ENCODE measurements at regions not wholly inside any gene's neighbourhood (a gene's known extent, or its start where the extent isn't known, plus 50 kb on each side); places are given as distances from the start of the nearest gene placed in this dataset.

DNA sequence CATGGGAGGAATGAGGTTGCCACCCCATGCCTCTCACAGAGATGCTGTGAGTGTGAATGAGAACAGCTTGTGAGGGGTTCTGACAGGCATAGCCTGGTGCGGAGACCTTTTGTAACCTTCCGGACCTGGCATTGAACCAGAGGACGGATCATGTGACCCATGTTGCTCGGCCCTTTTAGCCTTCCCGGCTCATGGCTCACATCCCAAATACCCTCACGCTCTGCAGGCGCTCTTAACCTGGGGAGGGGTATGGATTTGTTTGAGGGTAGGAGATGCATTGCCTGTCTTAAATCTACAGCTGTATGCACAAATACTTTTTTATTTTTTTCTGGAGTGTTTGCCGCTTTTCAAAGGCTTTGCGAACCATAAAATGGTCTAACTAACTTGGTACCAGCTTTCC, 102.4 kb upstream of the CRHR1 start:
- no peak for TF ChIP-seq SIN3A (IDR thresholded peaks at IDR 0.05; ENCODE audit: borderline replicate concordance, insufficient read depth, low read length)
- no peak for TF ChIP-seq POLR2AphosphoS5 (IDR thresholded peaks at IDR 0.05; ENCODE audit: low read depth, low read length)
- TF ChIP-seq, protein P1, sequence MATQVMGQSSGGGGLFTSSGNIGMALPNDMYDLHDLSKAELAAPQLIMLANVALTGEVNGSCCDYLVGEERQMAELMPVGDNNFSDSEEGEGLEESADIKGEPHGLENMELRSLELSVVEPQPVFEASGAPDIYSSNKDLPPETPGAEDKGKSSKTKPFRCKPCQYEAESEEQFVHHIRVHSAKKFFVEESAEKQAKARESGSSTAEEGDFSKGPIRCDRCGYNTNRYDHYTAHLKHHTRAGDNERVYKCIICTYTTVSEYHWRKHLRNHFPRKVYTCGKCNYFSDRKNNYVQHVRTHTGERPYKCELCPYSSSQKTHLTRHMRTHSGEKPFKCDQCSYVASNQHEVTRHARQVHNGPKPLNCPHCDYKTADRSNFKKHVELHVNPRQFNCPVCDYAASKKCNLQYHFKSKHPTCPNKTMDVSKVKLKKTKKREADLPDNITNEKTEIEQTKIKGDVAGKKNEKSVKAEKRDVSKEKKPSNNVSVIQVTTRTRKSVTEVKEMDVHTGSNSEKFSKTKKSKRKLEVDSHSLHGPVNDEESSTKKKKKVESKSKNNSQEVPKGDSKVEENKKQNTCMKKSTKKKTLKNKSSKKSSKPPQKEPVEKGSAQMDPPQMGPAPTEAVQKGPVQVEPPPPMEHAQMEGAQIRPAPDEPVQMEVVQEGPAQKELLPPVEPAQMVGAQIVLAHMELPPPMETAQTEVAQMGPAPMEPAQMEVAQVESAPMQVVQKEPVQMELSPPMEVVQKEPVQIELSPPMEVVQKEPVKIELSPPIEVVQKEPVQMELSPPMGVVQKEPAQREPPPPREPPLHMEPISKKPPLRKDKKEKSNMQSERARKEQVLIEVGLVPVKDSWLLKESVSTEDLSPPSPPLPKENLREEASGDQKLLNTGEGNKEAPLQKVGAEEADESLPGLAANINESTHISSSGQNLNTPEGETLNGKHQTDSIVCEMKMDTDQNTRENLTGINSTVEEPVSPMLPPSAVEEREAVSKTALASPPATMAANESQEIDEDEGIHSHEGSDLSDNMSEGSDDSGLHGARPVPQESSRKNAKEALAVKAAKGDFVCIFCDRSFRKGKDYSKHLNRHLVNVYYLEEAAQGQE (IDR thresholded peaks at IDR 0.05; ENCODE audit: insufficient read depth in 1 of 2, low read depth in 2 of 2, low read length in 2 of 2): no peak
- no peak for TF ChIP-seq FOXP2 (optimal IDR thresholded peaks at IDR 0.05; ENCODE audit: borderline replicate concordance, extremely low read depth, extremely low read length, insufficient read depth)
- TF ChIP-seq TAF1 (IDR thresholded peaks at IDR 0.05; ENCODE audit: borderline replicate concordance, insufficient read depth, low read length): no peak

DNA sequence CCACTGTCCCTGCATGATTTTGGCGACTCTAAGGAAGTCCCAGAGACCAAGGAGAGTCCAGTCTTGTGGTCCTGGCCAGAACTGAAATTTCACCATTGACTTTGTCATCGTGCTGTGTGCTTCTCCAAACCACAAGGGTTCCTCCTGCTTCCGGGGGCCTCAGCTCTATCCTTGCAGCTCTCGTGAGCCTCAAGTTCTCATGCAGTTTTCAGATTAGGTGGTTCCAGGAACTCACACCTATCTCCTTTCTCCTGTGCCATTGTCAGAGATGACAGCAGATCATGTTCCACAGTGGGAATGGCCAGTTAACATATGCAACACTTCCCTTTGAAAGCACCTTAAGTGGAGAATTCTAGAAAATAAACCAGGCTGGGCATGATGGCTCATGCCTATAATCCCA, 97.9 kb upstream of the CRHR1 start:
- no peak for TF ChIP-seq FOXP2 (optimal IDR thresholded peaks at IDR 0.05; ENCODE audit: borderline replicate concordance, extremely low read depth, extremely low read length, insufficient read depth)
- no peak for TF ChIP-seq TAF1 (IDR thresholded peaks at IDR 0.05; ENCODE audit: borderline replicate concordance, insufficient read depth, low read length)
- TF ChIP-seq, protein P1 (IDR thresholded peaks at IDR 0.05; ENCODE audit: insufficient read depth in 1 of 2, low read depth in 2 of 2, low read length in 2 of 2): no peak
- TF ChIP-seq SIN3A (IDR thresholded peaks at IDR 0.05; ENCODE audit: borderline replicate concordance, insufficient read depth, low read length): no peak
- TF ChIP-seq POLR2AphosphoS5 (IDR thresholded peaks at IDR 0.05; ENCODE audit: low read depth, low read length): no peak

DNA sequence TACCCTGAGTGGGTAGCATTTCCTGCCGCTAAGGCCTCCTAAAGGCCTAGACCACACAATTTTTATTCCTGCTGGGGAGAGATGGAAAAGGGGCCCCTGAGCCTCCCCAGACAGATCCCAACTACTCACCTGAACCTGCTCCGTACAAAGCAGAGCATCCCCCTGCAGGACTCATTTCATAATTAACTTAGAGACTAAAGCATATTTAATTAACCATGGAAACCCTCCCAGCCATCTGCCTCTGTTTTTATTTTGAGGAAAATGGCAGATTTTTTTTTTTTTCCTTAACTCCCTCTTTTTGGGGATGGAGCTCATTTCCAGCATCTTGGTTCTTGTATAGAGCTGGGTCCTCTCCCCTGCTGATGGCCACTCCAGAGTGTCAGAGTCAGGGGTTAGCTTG, 96.5 kb upstream of the CRHR1 start:
- TF ChIP-seq SIN3A (IDR thresholded peaks at IDR 0.05; ENCODE audit: borderline replicate concordance, insufficient read depth, low read length) (no peak), POLR2AphosphoS5 (IDR thresholded peaks at IDR 0.05; ENCODE audit: low read depth, low read length) (no peak), FOXP2 (optimal IDR thresholded peaks at IDR 0.05; ENCODE audit: borderline replicate concordance, extremely low read depth, extremely low read length, insufficient read depth) (no peak), TAF1 (IDR thresholded peaks at IDR 0.05; ENCODE audit: borderline replicate concordance, insufficient read depth, low read length) (no peak)
- TF ChIP-seq, protein P1 (IDR thresholded peaks at IDR 0.05; ENCODE audit: insufficient read depth in 1 of 2, low read depth in 2 of 2, low read length in 2 of 2): no peak

DNA sequence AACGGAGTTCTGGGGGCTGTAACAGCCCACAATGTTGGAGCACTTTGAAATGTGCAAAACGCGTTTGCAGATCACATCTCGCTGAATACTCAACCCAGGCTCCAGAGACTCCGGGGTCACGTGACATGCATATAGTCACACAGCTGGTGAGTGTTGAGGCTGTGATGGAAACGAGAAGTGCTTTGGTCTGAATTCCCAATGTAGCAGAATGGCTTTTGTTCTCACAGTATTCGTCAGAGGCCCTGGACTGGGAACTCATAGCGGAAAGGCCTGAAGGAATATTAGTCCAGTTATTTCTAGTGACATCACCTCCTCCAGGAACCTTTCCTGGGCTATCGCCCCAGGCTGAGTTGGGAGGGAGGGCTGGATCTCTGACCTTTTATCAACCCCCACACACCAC, 95.8 kb upstream of the CRHR1 start:
- TF ChIP-seq TAF1 (IDR thresholded peaks at IDR 0.05; ENCODE audit: borderline replicate concordance, insufficient read depth, low read length) (no peak), POLR2AphosphoS5 (IDR thresholded peaks at IDR 0.05; ENCODE audit: low read depth, low read length) (no peak)

DNA sequence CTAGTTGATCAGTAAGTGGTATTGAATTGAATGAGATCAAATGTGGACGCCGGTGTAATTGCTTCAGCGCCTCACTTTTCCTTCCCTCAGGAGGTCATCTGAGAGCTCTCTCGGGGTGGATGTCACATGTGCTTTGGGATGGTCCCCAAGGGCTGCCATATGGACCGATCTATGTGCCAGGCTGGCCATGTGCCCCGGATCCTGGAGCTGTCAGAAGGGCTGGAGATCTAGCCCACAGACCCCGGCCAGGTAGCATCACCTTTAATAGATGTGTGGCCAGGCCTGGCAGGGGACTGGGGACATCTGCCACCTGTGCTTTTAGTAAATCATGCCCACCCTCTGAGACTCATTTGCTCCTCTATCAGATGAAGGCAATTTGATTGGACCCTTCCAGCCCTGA, 95.3 kb upstream of the CRHR1 start:
- no peak for TF ChIP-seq SIN3A (IDR thresholded peaks at IDR 0.05; ENCODE audit: borderline replicate concordance, insufficient read depth, low read length)
- no peak for TF ChIP-seq TAF1 (IDR thresholded peaks at IDR 0.05; ENCODE audit: borderline replicate concordance, insufficient read depth, low read length)

DNA sequence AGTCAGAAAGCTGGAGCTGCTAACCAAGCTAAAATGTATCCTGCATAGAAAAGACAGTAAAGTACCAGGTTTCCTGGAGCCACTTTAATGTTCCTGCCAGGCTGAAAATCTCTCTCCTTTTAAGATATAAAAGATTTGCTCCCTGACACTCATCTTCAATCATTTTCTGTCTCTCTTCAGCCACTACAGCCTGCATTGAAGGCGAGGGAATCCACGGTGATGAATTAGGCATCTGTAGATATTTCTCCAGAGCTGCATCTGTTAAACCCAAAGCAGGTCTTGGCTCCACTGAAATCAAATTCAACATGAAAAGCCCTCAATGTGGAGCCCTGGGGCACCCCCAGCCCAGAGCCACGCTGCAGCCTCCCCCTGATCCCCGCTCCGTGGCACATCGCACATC, 94.7 kb upstream of the CRHR1 start:
- TF ChIP-seq FOXP2 (optimal IDR thresholded peaks at IDR 0.05; ENCODE audit: borderline replicate concordance, extremely low read depth, extremely low read length, insufficient read depth) (no peak), SIN3A (IDR thresholded peaks at IDR 0.05; ENCODE audit: borderline replicate concordance, insufficient read depth, low read length) (no peak), TAF1 (IDR thresholded peaks at IDR 0.05; ENCODE audit: borderline replicate concordance, insufficient read depth, low read length) (no peak)
- TF ChIP-seq, protein P1 (IDR thresholded peaks at IDR 0.05; ENCODE audit: insufficient read depth in 1 of 2, low read depth in 2 of 2, low read length in 2 of 2): no peak

All from PFSK-1 (cell line).